ENCODE measurements at regions not wholly inside any gene's neighbourhood (a gene's known extent, or its start where the extent isn't known, plus 50 kb on each side); places are given as distances from the start of the nearest gene placed in this dataset.

- peak overlapping the region; percentile 86 for H3K27ac Mint-ChIP-seq
- no peaks in the 10 kb centered on the region for H3K36me3 Mint-ChIP-seq
- H3K4me1 Mint-ChIP-seq = peaks cover 25% of the 10 kb centered on the region
- no peaks in the 10 kb centered on the region for H3K27me3 Mint-ChIP-seq (ENCODE audit: low read depth)
- DNase-seq (ENCODE audit: low spot score in 2 of 2, unreplicated experiment in 2 of 2) = peak in 1 of 2 experiments; percentile 40
- H3K4me3 Mint-ChIP-seq = no peak overlapping the region
- TF ChIP-seq CTCF (IDR thresholded peaks at IDR 0.05; ENCODE audit: unreplicated experiment) = no peak
- H3K9me3 Mint-ChIP-seq = peaks cover 3% of the 10 kb centered on the region
These were observed 1199.8 kb upstream of the MAP3K7 start for GRCh38 chr6:91786474-91787184.

- no peak for TF ChIP-seq CTCF (IDR thresholded peaks at IDR 0.05; ENCODE audit: unreplicated experiment)
- peaks cover 3% of the 10 kb centered on the region for H3K9me3 Mint-ChIP-seq
- peaks cover 24% of the 10 kb centered on the region for H3K4me1 Mint-ChIP-seq
- no peaks in the 10 kb centered on the region for H3K27me3 Mint-ChIP-seq (ENCODE audit: low read depth)
- no peak overlapping the region for H3K4me3 Mint-ChIP-seq
- no peak for DNase-seq (ENCODE audit: low spot score in 2 of 2, unreplicated experiment in 2 of 2)
- H3K36me3 Mint-ChIP-seq = no peaks in the 10 kb centered on the region
- no peak overlapping the region for H3K27ac Mint-ChIP-seq
These were observed 1195.9 kb upstream of the MAP3K7 start for GRCh38 chr6:91782802-91783201.

- Mint-ChIP-seq H3K4me3 (no peak overlapping the region), H3K27ac (no peak overlapping the region), H3K4me1 (peaks cover 21% of the 10 kb centered on the region), H3K9me3 (peaks cover 3% of the 10 kb centered on the region), H3K36me3 (no peaks in the 10 kb centered on the region), H3K27me3 (ENCODE audit: low read depth) (no peaks in the 10 kb centered on the region)
- no peak for TF ChIP-seq CTCF (IDR thresholded peaks at IDR 0.05; ENCODE audit: unreplicated experiment)
- DNase-seq (ENCODE audit: low spot score in 2 of 2, unreplicated experiment in 2 of 2) = no peak
These were observed 1195.1 kb upstream of the MAP3K7 start for GRCh38 chr6:91781946-91782345.

- H3K9me3 Mint-ChIP-seq = peaks cover 19% of the 10 kb centered on the region
- DNase-seq (ENCODE audit: low spot score in 2 of 2, unreplicated experiment in 2 of 2) = no peak
- no peak overlapping the region for H3K27ac Mint-ChIP-seq
- H3K4me3 Mint-ChIP-seq = no peak overlapping the region
- no peaks in the 10 kb centered on the region for H3K27me3 Mint-ChIP-seq (ENCODE audit: low read depth)
- TF ChIP-seq CTCF (IDR thresholded peaks at IDR 0.05; ENCODE audit: unreplicated experiment) = no peak
- H3K36me3 Mint-ChIP-seq = peaks cover 9% of the 10 kb centered on the region
- H3K4me1 Mint-ChIP-seq = peaks cover 8% of the 10 kb centered on the region
These were observed 1193.4 kb upstream of the MAP3K7 start for GRCh38 chr6:91780270-91780669.

- no peak overlapping the region for H3K4me3 Mint-ChIP-seq
- no peak overlapping the region for H3K27ac Mint-ChIP-seq
- H3K4me1 Mint-ChIP-seq = peaks cover 3% of the 10 kb centered on the region
- DNase-seq (ENCODE audit: low spot score in 2 of 2, unreplicated experiment in 2 of 2) = no peak
- no peaks in the 10 kb centered on the region for H3K9me3 Mint-ChIP-seq
- H3K27me3 Mint-ChIP-seq (ENCODE audit: low read depth) = peaks cover 2% of the 10 kb centered on the region
- no peak for TF ChIP-seq CTCF (IDR thresholded peaks at IDR 0.05; ENCODE audit: unreplicated experiment)
- no peaks in the 10 kb centered on the region for H3K36me3 Mint-ChIP-seq
These were observed 1174.7 kb upstream of the MAP3K7 start for GRCh38 chr6:91761621-91762020.
